ENCODE measurements at regions not wholly inside any gene's neighbourhood (a gene's known extent, or its start where the extent isn't known, plus 50 kb on each side); places are given as distances from the start of the nearest gene placed in this dataset.

DNA sequence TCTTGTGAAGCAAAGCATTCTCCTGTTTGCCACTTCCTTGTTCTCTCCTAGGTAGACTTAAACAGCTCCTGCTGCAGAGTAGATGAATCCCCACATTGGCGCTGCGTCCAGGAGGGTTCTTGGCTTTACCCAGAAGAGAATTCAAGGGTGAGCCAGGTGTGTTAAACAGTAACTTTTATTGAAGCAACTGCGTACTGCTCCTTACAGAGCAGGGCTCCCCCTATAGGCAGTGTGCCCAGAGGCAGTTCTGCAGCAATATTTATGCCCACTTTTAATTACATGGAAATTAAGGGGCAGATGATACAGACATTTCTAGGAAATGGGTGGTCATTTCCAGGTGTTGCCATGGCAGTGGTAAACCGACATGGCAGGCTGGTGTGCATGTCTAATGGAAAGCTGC is 987.6 kb upstream of the RBFOX1 start:
- no peak for DNase-seq (ENCODE audit: low spot score)
- H3K4me3 Mint-ChIP-seq (ENCODE audit: unreplicated experiment): no peak overlapping the region
- peaks cover 45% of the 10 kb centered on the region for H3K9me3 Mint-ChIP-seq (ENCODE audit: low read depth)
- no peaks in the 10 kb centered on the region for H3K4me1 Mint-ChIP-seq (ENCODE audit: low read depth)
- H3K27ac Mint-ChIP-seq (ENCODE audit: unreplicated experiment): no peak overlapping the region
- no peak for TF ChIP-seq CTCF (IDR thresholded peaks at IDR 0.05)
- H3K36me3 Mint-ChIP-seq (ENCODE audit: low read depth): no peaks in the 10 kb centered on the region
- no peaks in the 10 kb centered on the region for H3K27me3 Mint-ChIP-seq (ENCODE audit: low read depth)

DNA sequence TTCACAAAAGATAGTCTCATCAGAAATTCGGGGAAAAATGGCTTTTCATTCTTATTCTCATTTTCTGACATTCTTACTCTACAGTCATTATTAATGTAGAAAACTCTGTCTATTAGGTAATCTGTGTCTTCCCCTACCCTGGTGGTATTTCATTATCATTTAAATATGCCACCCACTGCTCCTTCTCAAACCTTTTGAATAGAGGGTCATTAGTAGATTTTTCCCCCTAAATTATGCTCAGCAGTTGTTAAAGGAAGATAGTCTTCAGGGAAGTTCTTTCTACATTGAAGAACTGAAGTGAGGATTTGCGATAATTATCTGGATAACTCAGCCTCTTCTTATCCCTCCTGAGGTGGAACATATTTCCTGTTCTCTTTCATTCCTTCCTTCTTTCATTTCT is 989.5 kb upstream of the RBFOX1 start:
- H3K4me1 Mint-ChIP-seq (ENCODE audit: low read depth): no peaks in the 10 kb centered on the region
- peaks cover 56% of the 10 kb centered on the region for H3K9me3 Mint-ChIP-seq (ENCODE audit: low read depth)
- TF ChIP-seq CTCF (IDR thresholded peaks at IDR 0.05): no peak
- no peaks in the 10 kb centered on the region for H3K27me3 Mint-ChIP-seq (ENCODE audit: low read depth)
- H3K36me3 Mint-ChIP-seq (ENCODE audit: low read depth): no peaks in the 10 kb centered on the region
- no peak overlapping the region for H3K4me3 Mint-ChIP-seq (ENCODE audit: unreplicated experiment)
- no peak for DNase-seq (ENCODE audit: low spot score)
- no peak overlapping the region for H3K27ac Mint-ChIP-seq (ENCODE audit: unreplicated experiment)

DNA sequence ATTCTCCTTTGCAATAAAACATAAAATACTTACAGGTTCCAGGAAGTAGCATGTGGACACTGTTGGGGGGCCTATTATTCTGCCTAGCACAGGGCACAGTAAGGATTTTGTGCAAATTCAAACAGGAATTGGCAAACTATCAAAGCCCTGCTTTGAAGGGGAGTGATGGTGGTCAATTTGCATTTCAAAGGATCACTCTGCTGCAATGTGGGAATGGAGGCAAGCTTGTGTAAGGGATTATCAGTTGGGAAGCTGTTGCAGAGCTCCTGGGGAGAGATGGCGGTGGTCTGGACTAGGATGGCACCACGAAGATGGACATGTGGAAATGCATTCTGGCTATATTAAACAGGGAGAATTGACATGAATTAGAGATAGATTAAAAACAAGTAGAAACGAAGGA is 990.7 kb upstream of the RBFOX1 start:
- TF ChIP-seq CTCF (IDR thresholded peaks at IDR 0.05): no peak
- Mint-ChIP-seq H3K4me3 (ENCODE audit: unreplicated experiment) (no peak overlapping the region), H3K27me3 (ENCODE audit: low read depth) (no peaks in the 10 kb centered on the region), H3K9me3 (ENCODE audit: low read depth) (peaks cover 62% of the 10 kb centered on the region), H3K27ac (ENCODE audit: unreplicated experiment) (no peak overlapping the region), H3K36me3 (ENCODE audit: low read depth) (no peaks in the 10 kb centered on the region), H3K4me1 (ENCODE audit: low read depth) (no peaks in the 10 kb centered on the region)
- DNase-seq (ENCODE audit: low spot score): no peak

GRCh38 chr16:6335072-6335471 is 997.6 kb upstream of the RBFOX1 start:
- H3K4me3 Mint-ChIP-seq (ENCODE audit: unreplicated experiment): no peak overlapping the region
- no peaks in the 10 kb centered on the region for H3K36me3 Mint-ChIP-seq (ENCODE audit: low read depth)
- peak; percentile 57 for TF ChIP-seq CTCF (IDR thresholded peaks at IDR 0.05)
- no peak for DNase-seq (ENCODE audit: low spot score)
- H3K27ac Mint-ChIP-seq (ENCODE audit: unreplicated experiment): no peak overlapping the region
- H3K9me3 Mint-ChIP-seq (ENCODE audit: low read depth): peaks cover 40% of the 10 kb centered on the region
- H3K4me1 Mint-ChIP-seq (ENCODE audit: low read depth): no peaks in the 10 kb centered on the region
- no peaks in the 10 kb centered on the region for H3K27me3 Mint-ChIP-seq (ENCODE audit: low read depth)

- no peak for TF ChIP-seq CTCF (IDR thresholded peaks at IDR 0.05)
- no peak for DNase-seq (ENCODE audit: low spot score)
- H3K36me3 Mint-ChIP-seq (ENCODE audit: low read depth): no peaks in the 10 kb centered on the region
- no peaks in the 10 kb centered on the region for H3K27me3 Mint-ChIP-seq (ENCODE audit: low read depth)
- H3K9me3 Mint-ChIP-seq (ENCODE audit: low read depth): peaks cover 28% of the 10 kb centered on the region
- H3K4me3 Mint-ChIP-seq (ENCODE audit: unreplicated experiment): no peak overlapping the region
- no peak overlapping the region for H3K27ac Mint-ChIP-seq (ENCODE audit: unreplicated experiment)
- H3K4me1 Mint-ChIP-seq (ENCODE audit: low read depth): no peaks in the 10 kb centered on the region
Measured at GRCh38 chr16:6331770-6332169, 1000.9 kb upstream of the RBFOX1 start.

Data from chondrocyte (in vitro differentiated cells).